ENCODE measurements at regions not wholly inside any gene's neighbourhood (a gene's known extent, or its start where the extent isn't known, plus 50 kb on each side); places are given as distances from the start of the nearest gene placed in this dataset.

DNA sequence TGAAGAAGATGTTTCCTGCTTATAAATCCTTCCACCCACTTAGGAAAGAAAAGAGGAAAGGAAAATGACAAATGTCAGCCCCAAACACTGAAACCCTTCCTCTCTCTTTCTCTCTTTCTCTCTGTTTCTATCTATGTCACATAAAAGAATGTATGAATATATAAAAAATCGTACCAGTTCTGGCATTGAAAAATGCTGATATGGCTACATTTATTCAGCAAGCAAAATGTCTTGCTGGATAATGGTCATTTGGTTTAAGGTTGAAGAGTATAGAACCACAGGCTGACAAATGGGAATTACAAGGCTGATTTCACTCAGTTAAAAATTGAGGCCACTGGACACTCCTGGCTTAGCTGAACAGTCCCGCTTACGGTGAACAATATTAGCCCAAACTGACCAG lies 335.9 kb downstream of the PARP8 start:
- DNase-seq, result no peak
- in situ Hi-C loops (cut with MboI; ENCODE audit: low pct_unique_long_range_greater_than_20kb, low sequenced_read_pairs), result no loop called here

DNA sequence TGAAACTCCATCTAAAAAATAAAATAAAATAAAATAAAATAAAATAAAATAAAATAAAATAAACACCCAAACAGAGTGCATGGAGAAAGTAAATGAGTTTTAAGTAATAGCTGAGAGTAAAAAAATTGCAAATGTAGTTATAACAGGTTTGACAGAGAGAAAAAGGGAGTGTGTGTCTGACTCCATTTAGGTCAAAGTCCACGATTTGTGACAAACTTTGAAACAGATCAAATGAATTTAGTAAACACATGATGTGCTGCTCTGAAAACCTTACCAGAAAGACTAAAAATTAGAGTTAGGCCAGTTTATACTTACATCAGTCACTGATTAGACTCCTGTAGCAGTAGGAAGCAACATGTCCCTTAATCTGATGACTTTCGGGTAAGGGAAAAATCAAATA lies 346.6 kb downstream of the PARP8 start:
- DNase-seq, result no peak
- in situ Hi-C loops (cut with MboI; ENCODE audit: low pct_unique_long_range_greater_than_20kb, low sequenced_read_pairs), result no loop called here

DNA sequence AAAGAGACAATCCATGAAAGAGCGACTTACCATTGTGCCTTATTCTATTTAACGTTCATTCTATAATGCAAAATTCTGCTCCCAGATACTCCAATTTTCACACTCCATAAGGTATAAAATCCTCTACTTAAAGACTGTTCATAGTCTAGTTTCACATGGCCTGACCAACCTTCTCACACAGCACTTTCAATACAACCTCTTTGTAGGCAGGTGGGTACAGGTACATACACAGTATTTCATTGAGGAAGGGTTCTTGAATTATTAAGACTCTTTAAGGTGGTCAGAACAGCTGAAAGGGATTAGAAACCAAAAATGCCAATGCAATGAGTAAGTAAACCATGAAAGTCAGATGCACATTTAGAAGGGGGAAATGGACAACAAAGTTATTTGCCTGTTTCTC lies 352.0 kb downstream of the PARP8 start:
- DNase-seq, result no peak
- in situ Hi-C loops (cut with MboI; ENCODE audit: low pct_unique_long_range_greater_than_20kb, low sequenced_read_pairs), result no loop called here

DNA sequence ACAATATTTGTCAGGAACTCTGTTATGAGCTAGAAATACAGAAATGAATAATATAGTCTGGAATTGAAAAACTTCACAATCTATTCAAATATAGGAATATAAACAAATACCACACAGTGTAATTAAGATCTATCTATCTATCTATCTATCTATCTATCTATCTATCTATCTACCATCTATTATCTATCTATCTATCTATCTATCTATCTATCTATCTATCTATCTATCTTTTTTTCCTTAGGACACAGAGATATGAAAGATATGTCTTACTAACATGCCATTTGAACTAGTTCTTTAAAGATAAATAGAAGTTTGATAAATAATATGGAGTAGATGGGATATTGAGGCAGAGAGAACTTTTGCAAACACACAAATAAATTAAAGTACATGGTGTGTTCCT lies 357.8 kb downstream of the PARP8 start:
- in situ Hi-C loops (cut with MboI; ENCODE audit: low pct_unique_long_range_greater_than_20kb, low sequenced_read_pairs), result no loop called here
- DNase-seq, result no peak

DNA sequence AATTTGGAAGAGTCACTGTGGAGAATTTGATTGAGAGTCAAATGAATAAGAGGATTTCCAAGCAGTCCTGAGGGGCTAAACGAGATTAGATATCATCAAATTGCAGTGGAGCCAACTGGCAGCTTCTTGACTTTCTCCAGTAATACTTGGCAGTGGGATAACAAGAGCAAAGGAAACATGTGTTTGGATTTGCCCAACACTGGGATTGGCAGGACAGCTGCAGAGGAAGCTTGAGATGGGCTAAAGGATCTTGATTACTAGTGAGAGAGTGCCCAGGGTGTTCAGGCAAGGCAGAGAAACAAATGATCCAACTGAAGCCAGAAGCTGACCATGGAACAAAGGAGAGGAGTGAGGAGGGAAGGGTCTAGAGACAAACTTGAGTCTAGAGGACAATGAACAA lies 356.0 kb upstream of the ISL1 start:
- DNase-seq, result no peak
- in situ Hi-C loops (cut with MboI; ENCODE audit: low pct_unique_long_range_greater_than_20kb, low sequenced_read_pairs), result no loop called here

DNA sequence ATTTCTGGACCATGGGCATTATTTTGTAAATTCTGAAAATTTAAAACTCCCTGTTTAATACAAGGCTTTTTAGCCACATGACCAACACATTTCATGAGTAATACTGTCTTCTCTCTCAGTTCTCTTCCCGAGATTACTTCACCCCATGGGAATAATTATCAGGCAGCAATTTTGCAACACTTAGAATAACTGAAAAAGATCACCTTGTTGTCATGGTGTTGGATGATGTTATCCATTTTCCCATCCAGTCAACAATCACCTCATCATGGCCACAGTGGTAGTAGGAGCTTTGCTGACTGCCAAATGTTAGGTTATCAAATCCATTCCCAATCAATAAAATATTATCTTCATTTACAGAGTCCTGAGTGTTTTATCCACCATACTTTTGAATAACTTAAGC lies 354.9 kb upstream of the ISL1 start:
- DNase-seq, result no peak
- in situ Hi-C loops (cut with MboI; ENCODE audit: low pct_unique_long_range_greater_than_20kb, low sequenced_read_pairs), result no loop called here

DNA sequence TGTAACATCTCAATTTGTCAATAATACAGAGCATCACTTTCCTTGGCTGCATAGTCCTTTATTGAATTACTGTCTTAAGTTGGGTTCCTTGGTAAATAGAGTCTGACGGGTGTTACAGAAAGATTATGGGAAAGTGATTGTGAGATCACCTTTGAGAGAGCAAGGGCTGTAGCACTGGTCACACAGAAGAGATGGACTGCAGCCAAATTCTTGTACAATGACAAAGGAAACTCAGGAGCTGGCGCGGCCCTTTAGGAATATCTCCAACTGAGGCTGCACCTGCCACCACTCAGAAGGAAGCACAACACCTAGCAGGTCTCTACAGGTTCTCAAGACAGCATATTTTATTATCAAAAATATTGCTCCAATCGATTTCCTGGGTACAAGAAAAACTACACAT lies 350.0 kb upstream of the ISL1 start:
- DNase-seq, result no peak
- in situ Hi-C loops (cut with MboI; ENCODE audit: low pct_unique_long_range_greater_than_20kb, low sequenced_read_pairs), result no loop called here

DNA sequence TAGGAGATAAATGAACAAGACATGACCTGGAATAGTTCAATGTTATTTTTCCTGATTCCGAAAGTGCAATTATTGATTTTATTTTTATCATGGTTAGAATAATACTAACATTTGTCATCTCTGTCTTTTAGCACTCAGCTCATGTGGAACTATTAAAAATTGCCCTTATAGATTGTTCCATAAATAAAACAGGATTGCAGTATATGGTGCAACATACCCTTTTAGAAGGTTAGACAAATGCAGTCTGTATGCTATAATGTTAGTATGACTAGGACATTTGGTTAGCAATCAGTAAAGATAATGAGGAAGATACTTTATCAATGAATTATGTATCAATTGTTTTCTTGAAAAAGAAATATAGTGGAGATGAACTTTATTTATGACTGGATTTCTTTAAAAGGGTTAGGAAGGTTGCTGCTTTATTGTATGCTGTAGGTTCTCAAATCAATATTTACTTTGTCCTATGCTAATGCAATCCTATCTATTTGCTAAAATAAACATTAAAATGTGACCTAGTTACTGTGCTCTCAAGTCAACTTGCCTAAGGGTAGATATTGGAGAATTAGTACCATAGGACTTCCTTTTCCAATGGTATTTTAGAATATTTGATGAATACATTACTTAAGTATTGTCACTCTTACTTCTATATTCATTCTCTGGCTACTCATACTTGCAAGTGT lies 348.9 kb upstream of the ISL1 start:
- DNase-seq, result no peak

DNA sequence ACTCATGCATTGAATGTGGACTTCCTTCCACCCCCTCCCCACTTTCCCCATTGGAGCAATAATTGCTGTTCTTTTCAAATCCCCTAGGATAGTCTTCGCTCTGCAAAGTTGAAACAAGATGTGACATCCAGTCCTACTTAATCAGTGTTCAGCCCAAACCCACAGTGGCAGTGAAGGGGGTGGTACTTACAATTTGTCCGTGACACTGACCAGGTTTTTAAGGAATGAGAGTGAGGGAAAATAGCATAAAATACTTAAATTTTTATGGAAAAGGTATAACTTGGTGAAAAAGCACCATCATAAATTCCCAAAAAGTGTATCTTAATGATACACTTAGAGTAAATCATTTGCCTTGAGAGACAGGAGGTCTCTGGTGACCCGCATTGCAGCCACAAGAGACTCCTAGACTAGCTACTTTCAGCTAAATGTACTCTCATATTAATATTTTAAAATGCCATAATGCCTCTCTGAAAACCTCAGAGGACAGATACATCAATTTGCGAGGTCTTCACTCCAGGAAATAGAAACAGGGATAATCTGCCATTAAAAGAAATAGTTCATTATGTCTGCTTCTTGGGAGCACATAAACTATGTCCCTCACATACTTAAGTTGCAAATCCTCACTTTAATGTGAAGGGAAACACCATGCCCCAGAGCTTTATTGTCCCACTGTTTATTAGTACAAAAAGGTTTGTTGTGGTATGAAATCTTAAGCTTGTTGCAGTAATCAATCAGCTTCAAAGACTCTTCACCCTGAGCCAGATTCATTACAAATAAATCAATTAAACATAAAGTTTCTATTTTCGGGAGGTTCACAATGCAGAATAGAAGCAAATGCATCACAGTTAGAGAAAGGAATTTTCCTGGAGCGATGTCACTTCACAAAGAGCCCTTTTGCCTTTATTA lies 343.6 kb upstream of the ISL1 start:
- no peak for DNase-seq
- in situ Hi-C loops (cut with MboI; ENCODE audit: low pct_unique_long_range_greater_than_20kb, low sequenced_read_pairs), result no loop called here

More for the DNA sequence above, 348.9 kb upstream of the ISL1 start:
- in situ Hi-C loops (cut with MboI; ENCODE audit: low pct_unique_long_range_greater_than_20kb, low sequenced_read_pairs), result no loop called here

DNA sequence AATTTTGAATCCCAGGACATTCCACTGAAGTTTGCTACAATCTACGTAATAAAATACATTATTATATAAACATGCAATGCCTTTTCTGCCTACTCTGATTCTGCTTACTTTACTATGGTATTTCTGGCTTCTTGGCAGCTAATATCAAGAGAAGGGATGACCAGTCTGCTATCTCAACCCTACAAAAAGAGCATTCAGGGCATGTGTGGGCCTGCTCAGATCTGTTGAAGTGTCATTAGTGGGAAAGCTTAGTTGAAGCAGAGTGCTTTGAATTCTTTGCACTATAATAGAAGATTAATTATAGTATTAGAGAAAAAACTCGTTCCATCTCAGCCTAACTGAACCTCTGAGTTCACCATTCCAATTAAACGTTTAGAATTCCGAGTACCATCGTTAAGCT lies 339.5 kb upstream of the ISL1 start:
- in situ Hi-C loops (cut with MboI; ENCODE audit: low pct_unique_long_range_greater_than_20kb, low sequenced_read_pairs), result no loop called here

DNA sequence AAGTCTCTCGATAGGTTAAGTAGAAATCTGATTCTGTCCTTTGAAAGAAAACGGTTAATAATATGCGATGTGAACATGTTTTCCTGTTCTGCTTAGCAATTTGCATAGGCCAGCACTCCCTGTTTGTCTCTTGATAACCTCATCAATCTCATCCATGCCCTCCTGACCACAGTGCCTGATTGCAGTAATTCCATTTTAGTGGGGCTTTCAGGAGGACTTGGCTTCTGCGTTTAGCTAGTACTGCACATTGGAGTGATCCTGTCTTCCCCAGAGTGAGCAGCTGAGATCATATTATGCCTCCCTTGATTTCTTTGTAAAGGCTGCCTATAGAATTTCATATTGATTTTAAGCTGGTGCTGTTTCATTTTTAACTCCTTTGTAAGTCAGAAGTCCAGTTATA lies 335.9 kb upstream of the ISL1 start:
- DNase-seq, result no peak
- in situ Hi-C loops (cut with MboI; ENCODE audit: low pct_unique_long_range_greater_than_20kb, low sequenced_read_pairs), result no loop called here

More for the DNA sequence above, 339.5 kb upstream of the ISL1 start:
- no peak for DNase-seq

DNA sequence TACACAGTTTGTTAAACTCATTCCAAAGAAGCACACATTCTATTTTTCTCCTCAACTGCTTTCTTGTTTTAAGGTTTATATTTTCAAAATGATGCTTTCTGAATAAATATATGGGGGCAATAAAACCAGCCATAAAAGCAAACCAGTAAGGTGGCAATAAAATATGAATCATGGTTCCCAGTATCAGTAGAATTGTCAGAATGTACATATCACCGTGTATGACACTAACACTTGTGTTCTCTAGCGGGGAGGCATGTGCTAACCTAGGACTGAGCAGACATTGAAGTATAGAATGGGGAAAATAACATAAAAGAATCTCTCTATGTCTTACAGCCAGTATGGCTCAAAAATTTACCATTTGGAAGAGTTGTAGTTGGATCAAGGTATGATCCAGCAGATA lies 329.9 kb upstream of the ISL1 start:
- no peak for DNase-seq
- in situ Hi-C loops (cut with MboI; ENCODE audit: low pct_unique_long_range_greater_than_20kb, low sequenced_read_pairs), result no loop called here

DNA sequence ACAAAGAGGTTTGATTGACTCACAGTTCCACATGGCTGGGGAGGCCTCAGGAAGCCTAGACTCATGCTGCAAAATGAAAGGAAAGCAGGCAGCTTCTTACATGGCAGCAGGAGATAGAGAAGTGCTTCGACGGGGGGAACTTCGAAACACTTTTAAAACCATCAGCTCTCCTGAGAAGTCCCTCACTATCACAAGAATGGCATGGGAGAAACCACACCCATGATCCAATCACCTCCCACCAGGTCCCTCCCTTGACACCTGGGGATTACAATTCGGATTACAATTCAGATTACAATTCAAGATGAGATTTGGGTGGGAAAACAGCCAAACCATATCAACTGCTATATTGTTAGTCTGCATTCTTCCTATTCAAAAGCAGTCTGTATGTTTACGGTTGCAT lies 322.3 kb upstream of the ISL1 start:
- DNase-seq, result no peak
- in situ Hi-C loops (cut with MboI; ENCODE audit: low pct_unique_long_range_greater_than_20kb, low sequenced_read_pairs), result no loop called here

DNA sequence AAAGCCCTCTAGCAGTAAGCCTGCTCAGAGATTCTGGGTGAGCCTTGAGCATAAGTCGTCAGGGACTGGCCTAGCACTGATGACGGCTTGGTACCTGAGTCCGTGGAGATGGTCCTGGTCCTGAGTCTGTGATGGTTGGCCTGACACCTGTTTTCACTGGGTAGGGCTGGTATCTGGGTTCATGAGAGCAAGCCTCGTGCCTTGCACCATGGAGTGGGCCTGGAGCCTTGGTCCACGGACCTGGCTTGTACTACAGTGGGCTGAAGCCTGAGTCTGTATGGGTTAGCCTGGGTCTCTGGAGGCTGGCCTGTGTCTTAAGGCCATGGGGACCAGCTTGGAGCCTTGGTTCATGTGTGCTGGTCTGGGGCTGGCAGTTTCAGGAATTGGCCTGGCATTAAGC lies 310.3 kb upstream of the ISL1 start:
- no peak for DNase-seq
- in situ Hi-C loops (cut with MboI; ENCODE audit: low pct_unique_long_range_greater_than_20kb, low sequenced_read_pairs), result no loop called here

DNA sequence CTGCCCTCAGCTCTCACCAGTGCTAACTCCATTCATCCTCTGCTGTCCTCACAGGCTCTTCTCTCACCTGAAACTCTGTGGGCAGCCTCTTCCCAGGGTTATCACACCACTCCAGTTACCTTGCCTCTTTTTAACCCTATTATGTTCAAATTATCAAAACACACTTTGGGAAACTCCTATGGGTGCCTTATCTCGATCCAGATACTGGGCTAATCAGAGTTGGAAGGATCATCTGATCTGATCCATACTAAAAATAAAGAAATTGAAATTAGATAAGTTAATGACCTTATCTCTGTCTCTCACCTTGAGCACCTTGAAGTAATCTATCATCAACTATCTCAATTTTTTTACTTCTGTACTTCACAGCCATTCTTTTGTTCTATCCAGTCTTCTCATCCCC lies 300.5 kb upstream of the ISL1 start:
- no peak for DNase-seq
- in situ Hi-C loops (cut with MboI; ENCODE audit: low pct_unique_long_range_greater_than_20kb, low sequenced_read_pairs), result no loop called here

DNA sequence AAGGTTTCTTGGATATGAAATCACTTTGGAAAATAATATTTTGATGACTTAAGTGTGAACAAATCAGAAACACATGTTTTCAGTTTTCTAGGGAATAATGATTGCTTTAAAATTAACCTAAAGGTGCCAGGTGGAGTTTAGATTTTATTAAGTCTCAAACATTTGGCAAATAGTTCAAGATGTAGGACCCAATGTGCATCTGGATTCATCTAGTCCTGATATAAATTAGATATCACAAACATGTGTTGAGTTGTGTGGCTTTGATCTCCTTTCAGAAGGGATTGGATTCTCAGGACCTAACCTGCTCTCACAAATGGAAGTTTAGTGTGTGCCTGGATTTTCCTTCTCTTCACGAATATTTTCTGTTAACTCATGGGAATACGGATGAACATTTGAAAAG lies 291.4 kb upstream of the ISL1 start:
- no peak for DNase-seq
- in situ Hi-C loops (cut with MboI; ENCODE audit: low pct_unique_long_range_greater_than_20kb, low sequenced_read_pairs), result no loop called here

DNA sequence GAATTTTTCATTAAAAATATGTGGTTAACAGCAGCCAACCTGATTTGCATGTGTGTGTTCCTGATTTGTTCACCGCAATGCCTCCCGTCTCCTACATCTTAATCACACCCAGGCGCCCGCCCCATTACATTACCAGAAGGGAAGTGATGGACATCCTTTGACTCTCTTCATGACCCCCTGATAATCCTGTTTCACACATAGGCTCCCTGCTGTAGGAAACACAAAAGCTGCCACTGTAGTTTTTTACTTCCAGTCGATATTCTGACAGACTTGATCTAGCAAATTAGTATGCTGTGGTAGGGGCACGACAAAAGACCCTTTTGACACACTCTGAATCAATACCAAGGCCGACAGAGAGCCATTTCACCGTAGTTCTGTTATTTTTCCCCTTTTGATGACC lies 287.8 kb upstream of the ISL1 start:
- DNase-seq, result no peak
- in situ Hi-C loops (cut with MboI; ENCODE audit: low pct_unique_long_range_greater_than_20kb, low sequenced_read_pairs), result no loop called here

DNA sequence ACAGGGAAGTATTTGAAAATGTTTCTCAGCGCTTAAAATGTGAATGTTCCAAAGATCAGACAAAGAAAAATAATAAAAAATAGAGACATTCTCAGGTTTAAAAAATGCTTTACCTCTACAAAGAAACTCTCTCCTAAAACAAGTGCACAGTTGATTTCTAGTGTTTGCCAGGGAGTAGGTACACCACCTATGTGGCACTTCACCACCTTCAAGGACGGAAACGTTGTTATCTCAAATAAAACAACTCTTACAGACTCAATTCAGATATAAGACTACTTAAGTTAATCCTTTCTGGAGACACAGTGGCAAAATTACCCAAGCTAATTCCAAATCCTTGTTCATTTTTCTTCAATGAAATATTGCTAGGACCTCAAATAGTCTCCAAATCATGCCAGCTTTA lies 286.4 kb upstream of the ISL1 start:
- in situ Hi-C loops (cut with MboI; ENCODE audit: low pct_unique_long_range_greater_than_20kb, low sequenced_read_pairs), result no loop called here

DNA sequence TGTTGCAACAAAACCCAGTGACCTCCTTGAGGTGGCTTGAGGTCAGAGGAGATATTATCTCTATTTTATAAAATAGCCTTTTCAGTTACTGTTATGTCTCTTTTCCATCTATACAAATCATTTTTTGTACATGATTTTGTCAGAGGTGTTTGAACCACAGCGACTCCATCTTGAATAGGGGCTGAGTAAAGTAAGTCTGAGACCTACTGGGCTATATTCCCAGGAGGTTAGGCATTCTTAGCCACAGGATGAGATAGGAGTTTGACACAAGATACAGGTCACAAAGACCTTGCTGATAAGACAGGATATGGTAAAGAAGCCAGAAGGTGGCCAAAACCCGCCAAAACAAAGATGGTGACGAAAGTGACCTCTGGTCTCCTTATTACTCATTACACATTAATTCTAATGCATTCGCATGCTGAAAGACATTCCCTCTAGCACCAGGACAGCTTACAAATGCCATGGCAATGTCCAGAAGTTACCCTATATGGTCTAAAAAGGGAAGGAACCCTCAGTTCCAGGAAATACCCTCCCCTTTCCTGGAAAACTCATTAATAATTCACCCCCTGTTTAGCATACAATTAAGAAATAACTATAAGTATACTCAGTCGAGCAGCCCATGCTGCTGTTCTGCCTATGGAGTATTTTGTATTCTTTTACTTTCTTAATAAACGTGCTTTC lies 283.9 kb upstream of the ISL1 start:
- in situ Hi-C loops (cut with MboI; ENCODE audit: low pct_unique_long_range_greater_than_20kb, low sequenced_read_pairs), result no loop called here

More for the DNA sequence above, 286.4 kb upstream of the ISL1 start:
- no peak for DNase-seq

DNA sequence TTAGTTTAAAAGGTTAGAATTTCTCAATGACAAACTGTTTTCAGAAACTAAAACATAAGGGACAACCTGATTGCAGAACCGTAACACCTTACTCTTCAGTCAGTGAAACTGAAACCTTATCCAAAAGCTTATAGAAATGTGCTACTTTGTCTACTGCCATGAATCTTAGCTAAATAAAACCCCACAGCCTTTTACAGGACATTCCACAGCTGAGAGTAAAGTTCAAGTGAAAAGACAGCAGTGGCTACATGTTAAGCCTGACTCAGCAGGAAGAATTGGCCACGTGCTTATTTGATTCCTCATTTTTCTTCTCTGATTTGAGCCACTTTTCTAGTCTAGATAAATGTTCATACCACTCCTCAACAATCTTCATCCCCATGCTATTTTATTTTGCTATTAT lies 278.7 kb upstream of the ISL1 start:
- DNase-seq, result no peak
- in situ Hi-C loops (cut with MboI; ENCODE audit: low pct_unique_long_range_greater_than_20kb, low sequenced_read_pairs), result no loop called here

More for the DNA sequence above, 283.9 kb upstream of the ISL1 start:
- DNase-seq, result no peak
